ENCODE measurements at regions not wholly inside any gene's neighbourhood (a gene's known extent, or its start where the extent isn't known, plus 50 kb on each side); places are given as distances from the start of the nearest gene placed in this dataset.

DNA sequence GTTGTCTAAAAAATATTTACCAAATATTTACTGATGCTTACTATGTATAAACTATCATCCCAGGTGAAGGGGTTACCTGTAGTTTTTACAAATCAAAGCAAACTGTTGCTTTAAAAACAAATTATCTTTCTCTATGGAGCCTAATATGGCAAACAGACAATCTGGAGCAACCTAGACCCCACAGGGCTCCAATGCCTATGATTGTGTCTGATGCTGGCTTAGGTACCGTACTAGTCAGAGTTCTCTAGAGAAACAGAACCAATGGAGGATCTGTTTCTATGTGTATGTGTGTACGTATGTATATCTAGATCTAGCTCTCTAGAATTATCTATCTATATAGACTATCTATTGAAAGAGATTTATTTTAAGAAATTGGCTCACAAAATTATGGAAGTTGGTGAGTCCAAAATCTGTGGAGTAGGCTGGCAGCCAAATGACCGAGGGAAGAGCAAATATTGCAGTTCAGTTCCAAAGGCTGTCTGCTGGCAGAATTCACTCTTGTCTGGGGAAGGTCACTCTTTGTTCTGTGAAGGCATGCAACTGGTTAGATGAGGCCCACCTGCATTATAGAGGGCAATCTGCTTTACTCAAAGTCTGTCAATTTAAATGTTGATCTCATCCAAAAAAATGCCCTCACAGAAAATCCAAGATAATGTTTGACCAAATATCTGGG is 127.1 kb upstream of the ENPEP start:
- no peak overlapping the region for H3K4me3 ChIP-seq (ENCODE audit: low read depth, low read length)
- ChIA-PET CTCF (interaction anchor here (0.6 to 1.1 kb wide), 2 partner anchors 8 to 160 kb away, joined by 3 to 5 read pairs; no protein-coding TSS in a partner anchor), POLR2A (no interaction called here)
- no peaks in the 10 kb centered on the region for H3K4me1 ChIP-seq (ENCODE audit: control insufficient read depth, insufficient read depth, low read length)
- H3K36me3 ChIP-seq (ENCODE audit: control insufficient read depth in 2 of 2, insufficient read depth in 1 of 2, low read length in 2 of 2) = no peaks in the 10 kb centered on the region
- H3K27ac ChIP-seq (ENCODE audit: extremely low read depth, low read depth, low read length) = no peak overlapping the region
- TF ChIP-seq PRDM10 (tag by site-specific recombination; IDR thresholded peaks at IDR 0.05) (no peak), ZNF654 (tag by site-specific recombination; IDR thresholded peaks at IDR 0.05; ENCODE audit: low read depth) (no peak), ZNF677 (tag by site-specific recombination; IDR thresholded peaks at IDR 0.05) (no peak), MEIS1 (CRISPR knock-in tag; IDR thresholded peaks at IDR 0.05; ENCODE audit: borderline replicate concordance) (no peak), TRIM28 (IDR thresholded peaks at IDR 0.05; ENCODE audit: borderline replicate concordance, low read length) (no peak), ZNF639 (tag by site-specific recombination; IDR thresholded peaks at IDR 0.05) (no peak), ZNF776 (tag by site-specific recombination; IDR thresholded peaks at IDR 0.05; ENCODE audit: borderline replicate concordance) (no peak), ZNF561 (tag by site-specific recombination; IDR thresholded peaks at IDR 0.05; ENCODE audit: borderline replicate concordance) (no peak), ZNF155 (tag by site-specific recombination; IDR thresholded peaks at IDR 0.05) (no peak), ZSCAN16 (tag by site-specific recombination; IDR thresholded peaks at IDR 0.05) (no peak), ZNF311 (tag by site-specific recombination; IDR thresholded peaks at IDR 0.05; ENCODE audit: borderline replicate concordance) (no peak), YY1 (tag by site-specific recombination; IDR thresholded peaks at IDR 0.05) (no peak), ZBTB44 (tag by site-specific recombination; IDR thresholded peaks at IDR 0.05) (no peak), ZNF416 (tag by site-specific recombination; IDR thresholded peaks at IDR 0.05) (no peak), ZNF114 (tag by site-specific recombination; IDR thresholded peaks at IDR 0.05) (no peak), GLIS1 (tag by site-specific recombination; IDR thresholded peaks at IDR 0.05) (no peak)
- no peaks in the 10 kb centered on the region for H3K9me3 ChIP-seq (ENCODE audit: control insufficient read depth, insufficient read depth, low read depth, low read length)

GRCh38 chr4:110347805-110348204 is 128.2 kb upstream of the ENPEP start:
- Histone ChIP-seq H3K36me3 (ENCODE audit: control insufficient read depth in 2 of 2, insufficient read depth in 1 of 2, low read length in 2 of 2) (no peaks in the 10 kb centered on the region), H3K9me3 (ENCODE audit: control insufficient read depth, insufficient read depth, low read depth, low read length) (no peaks in the 10 kb centered on the region), H3K4me3 (ENCODE audit: low read depth, low read length) (no peak overlapping the region), H3K27ac (ENCODE audit: extremely low read depth, low read depth, low read length) (no peak overlapping the region), H3K4me1 (ENCODE audit: control insufficient read depth, insufficient read depth, low read length) (no peaks in the 10 kb centered on the region)
- ChIA-PET CTCF (interaction anchor here (0.6 to 1.1 kb wide), 4 partner anchors 9 to 169 kb away, joined by 3 to 5 read pairs (median 4); no protein-coding TSS in a partner anchor), POLR2A (no interaction called here)
- TF ChIP-seq ZNF239 (tag by site-specific recombination; IDR thresholded peaks at IDR 0.05) (no peak), SALL2 (tag by site-specific recombination; IDR thresholded peaks at IDR 0.05; ENCODE audit: borderline replicate concordance) (no peak), ZNF571 (tag by site-specific recombination; IDR thresholded peaks at IDR 0.05) (no peak), ZNF560 (tag by site-specific recombination; IDR thresholded peaks at IDR 0.05; ENCODE audit: borderline replicate concordance) (no peak), HOXD13 (CRISPR knock-in tag; IDR thresholded peaks at IDR 0.05; ENCODE audit: borderline replicate concordance) (no peak), ZNF747 (tag by site-specific recombination; IDR thresholded peaks at IDR 0.05) (no peak), ZNF132 (tag by site-specific recombination; IDR thresholded peaks at IDR 0.05; ENCODE audit: borderline replicate concordance) (no peak), ZNF335 (tag by site-specific recombination; conservative IDR thresholded peaks at IDR 0.05) (no peak), MYNN (tag by site-specific recombination; IDR thresholded peaks at IDR 0.05; ENCODE audit: borderline replicate concordance) (no peak), OSR2 (tag by site-specific recombination; IDR thresholded peaks at IDR 0.05) (no peak), ZFP69B (tag by site-specific recombination; IDR thresholded peaks at IDR 0.05) (no peak)
- TF ChIP-seq, protein P1, sequence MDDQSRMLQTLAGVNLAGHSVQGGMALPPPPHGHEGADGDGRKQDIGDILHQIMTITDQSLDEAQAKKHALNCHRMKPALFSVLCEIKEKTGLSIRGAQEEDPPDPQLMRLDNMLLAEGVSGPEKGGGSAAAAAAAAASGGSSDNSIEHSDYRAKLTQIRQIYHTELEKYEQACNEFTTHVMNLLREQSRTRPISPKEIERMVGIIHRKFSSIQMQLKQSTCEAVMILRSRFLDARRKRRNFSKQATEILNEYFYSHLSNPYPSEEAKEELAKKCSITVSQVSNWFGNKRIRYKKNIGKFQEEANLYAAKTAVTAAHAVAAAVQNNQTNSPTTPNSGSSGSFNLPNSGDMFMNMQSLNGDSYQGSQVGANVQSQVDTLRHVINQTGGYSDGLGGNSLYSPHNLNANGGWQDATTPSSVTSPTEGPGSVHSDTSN (CRISPR knock-in tag; IDR thresholded peaks at IDR 0.05) = no peak
